GM12878 (cell line): ENCODE measurements at regions not wholly inside any gene's neighbourhood (a gene's known extent, or its start where the extent isn't known, plus 50 kb on each side); places are given as distances from the start of the nearest gene placed in this dataset.
"Not testable (repeated sequence)": the region's sequence is repeated elsewhere in the genome, so short reads cannot be mapped to it uniquely, and the experiment has no call there.

ENCODE experiments used
- ATAC-seq: fragments of 200-7000 bp; cut with Tn5 transposase; 3 replicates; pipeline ENCODE4 v1.9.1; 2020; ENCODE audit warnings: mild to moderate bottlenecking, moderate library complexity
- BruUV-seq: library from RNA; stranded (reverse); fragments of 400-500 nt; replicated peaks from 2 replicates; lab custom pipeline; 2021; lab: Mats Ljungman, UMichigan
- CTCF ChIA-PET: fragments of 300-600 bp; sonication (Branson Sonifier 250); formaldehyde crosslinking; extraction: SDS; loops from one replicate; lab custom pipeline; 2021; ENCODE audit warnings: inconsistent platforms; lab: Yijun Ruan, JAX
- POLR2A ChIA-PET: fragments of 350-600 bp; formaldehyde crosslinking; extraction: SDS; loops from one replicate; lab custom pipeline; 2021; ENCODE audit warnings: inconsistent platforms; lab: Charles Lee
- RAD21 ChIA-PET: fragments of 300-600 bp; sonication (Branson Sonifier 250); formaldehyde crosslinking; loops from one replicate; lab custom pipeline; 2023; ENCODE audit warnings: antibody characterized with exemption; ENCODE audit not compliant: unreplicated experiment; lab: Charles Lee
- SMC1A ChIA-PET: fragments of 300-600 bp; sonication (Branson Sonifier 250); formaldehyde crosslinking; loops from one replicate; lab custom pipeline; 2023; ENCODE audit not compliant: unreplicated experiment, uncharacterized antibody; lab: Charles Lee
- DNase-seq: peaks from one replicate; pipeline ENCODE4 v3.0.0-alpha.2; 2011; ENCODE audit warnings: low read depth, low spot score
- FAIRE-seq: peaks from 3 replicates; lab custom pipeline; 2011; peaks lifted over from hg19 to GRCh38; lab: Jason Lieb, UNC
- H2AFZ ChIP-seq: 2 replicates; pipeline ENCODE4 v1.6.0; 2011; ENCODE audit warnings: low read depth, low read length, control low read depth; ENCODE audit not compliant: control insufficient read depth
- H3K27ac ChIP-seq: 2 replicates; pipeline ENCODE4 v1.5.1; 2011; ENCODE audit warnings: control low read depth; ENCODE audit not compliant: control insufficient read depth, insufficient read depth
- H3K27me3 ChIP-seq, 2 experiments: replicated peaks in 1 of 2; 2 replicates each; pipeline versions ENCODE4 v1.6.0 to v1.6.1; 2011; ENCODE audit warnings: low read length in 1 of 2; ENCODE audit not compliant: control insufficient read depth in 2 of 2, insufficient read depth in 2 of 2
- H3K36me3 ChIP-seq, 2 experiments: 2 replicates each; pipeline ENCODE4 v1.5.1; 2011; ENCODE audit warnings: low read length in 1 of 2; ENCODE audit not compliant: control insufficient read depth in 2 of 2, insufficient read depth in 2 of 2
- H3K4me1 ChIP-seq: 2 replicates; pipeline ENCODE4 v1.6.1; 2011; ENCODE audit warnings: mild to moderate bottlenecking, low read length, moderate library complexity, mixed read lengths; ENCODE audit not compliant: control insufficient read depth, insufficient read depth
- H3K4me2 ChIP-seq: 2 replicates; pipeline ENCODE4 v1.6.0; 2011; ENCODE audit warnings: control low read depth; ENCODE audit not compliant: control insufficient read depth, insufficient read depth
- H3K4me3 ChIP-seq: fragments of 200-600 bp; sonication (generic); 2 replicates; pipeline ENCODE4 v1.5.1; 2016
- H3K79me2 ChIP-seq: 2 replicates; pipeline ENCODE4 v1.6.0; 2011; ENCODE audit warnings: low read length; ENCODE audit not compliant: control insufficient read depth, insufficient read depth
- H3K9ac ChIP-seq: 2 replicates; pipeline ENCODE4 v1.8.0; 2011; ENCODE audit warnings: low read length, control low read depth, mixed read lengths; ENCODE audit not compliant: control insufficient read depth, insufficient read depth
- H3K9me3 ChIP-seq: replicated peaks from 3 replicates; pipeline ENCODE4 v1.5.1; 2011; ENCODE audit warnings: mild to moderate bottlenecking, low read length; ENCODE audit not compliant: control insufficient read depth, insufficient read depth
- H4K20me1 ChIP-seq: 2 replicates; pipeline ENCODE4 v1.6.0; 2011; ENCODE audit not compliant: control insufficient read depth, insufficient read depth
- CTCF ChIP-seq, 3 experiments: IDR thresholded peaks in 2 of 3; conservative IDR thresholded peaks in 1 of 3; 2 replicates each; pipeline ENCODE4 v1.5.1; 2011; ENCODE audit warnings: low read depth in 3 of 3, low read length in 3 of 3, mild to moderate bottlenecking in 3 of 3, control low read depth in 2 of 3, moderate library complexity in 2 of 3, inconsistent platforms in 1 of 3, mixed read lengths in 1 of 3; ENCODE audit not compliant: control insufficient read depth in 2 of 3, insufficient read depth in 1 of 3; ENCODE audit errors: extremely low read depth in 1 of 3
- RAD21 ChIP-seq: IDR thresholded peaks from 2 replicates; pipeline ENCODE4 v1.6.1; 2011; ENCODE audit warnings: mild to moderate bottlenecking, low read depth, low read length, moderate library complexity; ENCODE audit not compliant: insufficient read depth
- WGBS: methylation state at CpG from one replicate; pipeline ENCODE4 v1.1.6; 2016; ENCODE audit warnings: low lambda C conversion rate; ENCODE audit not compliant: insufficient replicate concordance, insufficient coverage; ENCODE audit errors: missing lambda C conversion rate; 5-methylcytosine and 5-hydroxymethylcytosine counted together
- in situ Hi-C: fragments of 300-500 bp; cut with MboI; formaldehyde crosslinking; loops from 9 replicates; pipeline ENCODE4 v1.14.3; 2018; ENCODE audit warnings: mixed read lengths
- intact Hi-C: fragments of 100-400 bp; cut with micrococcal nuclease; formaldehyde crosslinking; loops from one replicate; pipeline ENCODE4 v1.14.2; 2022; ENCODE audit not compliant: unreplicated experiment

GRCh38 chr1:54468288-54469084 lies 62.3 kb upstream of the SSBP3 start:
- SMC1A ChIA-PET: interaction anchor here (0.6 to 1.4 kb wide), 2 partner anchors 9 to 46 kb away, joined by 3 read pairs; no protein-coding TSS in a partner anchor
- not testable (repeated sequence) for BruUV-seq
- peak; percentile 22; the same call in 1 of the 2 replicates for TF ChIP-seq RAD21
- TF ChIP-seq CTCF (IDR thresholded peaks at IDR 0.05 in 2 of 3, conservative IDR thresholded peaks at IDR 0.05 in 1 of 3; ENCODE audit: control insufficient read depth in 2 of 3, extremely low read depth in 1 of 3, insufficient read depth in 1 of 3, low read depth in 3 of 3, low read length in 3 of 3): peak; percentile 10 to 15 (median 13); a peak in 2 of 6 replicates
- TF ChIP-seq, all 136 proteins: peak for 2; not testable (repeated sequence) for 134

More at GRCh38 chr1:54468288-54469084, 62.3 kb upstream of the SSBP3 start:
- H3K79me2 ChIP-seq, POLR2A ChIA-PET, ATAC-seq, H3K4me3 ChIP-seq, FAIRE-seq, H3K36me3 ChIP-seq, H4K20me1 ChIP-seq, DNase-seq, H3K27ac ChIP-seq, H2AFZ ChIP-seq, in situ Hi-C loops, intact Hi-C loops, H3K9me3 ChIP-seq, H3K9ac ChIP-seq, H3K4me2 ChIP-seq, H3K27me3 ChIP-seq: not testable (repeated sequence)
- CTCF ChIA-PET: interaction anchor here (1.1 to 1.5 kb wide), 3 partner anchors 12 to 195 kb away, joined by 3 to 4 read pairs (median 3); no protein-coding TSS in a partner anchor
- 67% methylated on average over 5 of the region's 5 CpGs for WGBS
- RAD21 ChIA-PET: interaction anchor here (0.8 kb wide), 1 partner anchor 199 kb away, joined by 3 read pairs; no protein-coding TSS in a partner anchor
- peaks cover 10% of the 10 kb centered on the region for H3K4me1 ChIP-seq
